NCI-H1105 treated with DMSO at 0.1 percent for 48 hours (cell line): ENCODE measurements at regions not wholly inside any gene's neighbourhood (a gene's known extent, or its start where the extent isn't known, plus 50 kb on each side); places are given as distances from the start of the nearest gene placed in this dataset.
"Not testable (repeated sequence)": the region's sequence is repeated elsewhere in the genome, so short reads cannot be mapped to it uniquely, and the experiment has no call there.

Source experiments
- DNase-seq: peaks from one replicate; lab custom pipeline; 2025; lab: John Stamatoyannopoulos, UW

GRCh38 chr13:104953588-104953987 is 1581.9 kb downstream of the EFNB2 start:
- no peak for DNase-seq

- no peak for DNase-seq
Observed at GRCh38 chr13:104949840-104950740, 1585.4 kb downstream of the EFNB2 start.

GRCh38 chr13:104944176-104944575 is 1591.3 kb downstream of the EFNB2 start:
- no peak for DNase-seq

GRCh38 chr13:104943331-104943730 is 1592.1 kb downstream of the EFNB2 start:
- DNase-seq: no peak

GRCh38 chr13:104937881-104938280 is 1597.6 kb downstream of the EFNB2 start:
- no peak for DNase-seq

GRCh38 chr13:104936304-104936703 is 1599.2 kb downstream of the EFNB2 start:
- DNase-seq: no peak

- not testable (repeated sequence) for DNase-seq
Observed at GRCh38 chr13:104920513-104920912, 1614.9 kb downstream of the EFNB2 start.

- no peak for DNase-seq
Observed at GRCh38 chr13:104920091-104920490, 1615.4 kb downstream of the EFNB2 start.

GRCh38 chr13:104900191-104900817 is 1635.2 kb downstream of the EFNB2 start:
- no peak for DNase-seq

GRCh38 chr13:104898484-104898883 is 1637.0 kb downstream of the EFNB2 start:
- no peak for DNase-seq

- DNase-seq: no peak
Observed at GRCh38 chr13:104895521-104895920, 1639.9 kb downstream of the EFNB2 start.

- no peak for DNase-seq
Observed at GRCh38 chr13:104875038-104875754, 1660.3 kb downstream of the EFNB2 start.

- DNase-seq: no peak
Observed at GRCh38 chr13:104872153-104872552, 1663.3 kb downstream of the EFNB2 start.

- no peak for DNase-seq
Observed at GRCh38 chr13:104871456-104871855, 1664.0 kb downstream of the EFNB2 start.

- no peak for DNase-seq
Observed at GRCh38 chr13:104869501-104869900, 1666.0 kb downstream of the EFNB2 start.

- no peak for DNase-seq
Observed at GRCh38 chr13:104868806-104869205, 1666.7 kb downstream of the EFNB2 start.

- no peak for DNase-seq
Observed at GRCh38 chr13:104855581-104855980, 1679.9 kb downstream of the EFNB2 start.

GRCh38 chr13:104854698-104855097 is 1680.8 kb downstream of the EFNB2 start:
- DNase-seq: no peak

- no peak for DNase-seq
Observed at GRCh38 chr13:104854007-104854406, 1681.5 kb downstream of the EFNB2 start.

- no peak for DNase-seq
Observed at GRCh38 chr13:104847922-104848321, 1687.5 kb downstream of the EFNB2 start.

GRCh38 chr13:104843401-104843800 is 1692.1 kb downstream of the EFNB2 start:
- DNase-seq: no peak

- DNase-seq: no peak
Observed at GRCh38 chr13:104841110-104841509, 1694.4 kb downstream of the EFNB2 start.

GRCh38 chr13:104837756-104838155 is 1697.7 kb downstream of the EFNB2 start:
- no peak for DNase-seq
